Sigmoid colon (tissue), 6 donors: ENCODE measurements at regions not wholly inside any gene's neighbourhood (a gene's known extent, or its start where the extent isn't known, plus 50 kb on each side); places are given as distances from the start of the nearest gene placed in this dataset.

ENCODE experiments used
- DNase-seq: peaks from one replicate; pipeline ENCODE4 v3.0.0-alpha.2; 2019
- H3K27ac ChIP-seq, 4 donors: fragments of 200-600 bp; sonication (generic); one replicate each; pipeline ENCODE4 v1.5.1; 2016 to 2019; ENCODE audit warnings: mild to moderate bottlenecking in 1 of 4
- H3K27me3 ChIP-seq, 3 donors: fragments of 200-600 bp; sonication (generic); one replicate each; pipeline ENCODE4 v1.5.1; 2019; ENCODE audit warnings: mild to moderate bottlenecking in 1 of 3
- H3K36me3 ChIP-seq, 4 donors: fragments of 200-600 bp; sonication (generic); one replicate each; pipeline ENCODE4 v1.5.1; 2016 to 2019
- H3K4me1 ChIP-seq, 4 donors: fragments of 200-600 bp; sonication (generic); one replicate each; pipeline ENCODE4 v1.5.1; 2017 to 2019
- H3K4me3 ChIP-seq, 4 donors: fragments of 200-600 bp; sonication (generic); one replicate each; pipeline ENCODE4 v1.5.1; 2017 to 2019; ENCODE audit warnings: mild to moderate bottlenecking in 2 of 4, moderate library complexity in 1 of 4
- H3K9me3 ChIP-seq, 4 donors: fragments of 200-600 bp in 3 of 4; sonication (generic) in 3 of 4; one replicate each; pipeline versions ENCODE4 v1.5.1 to v1.6.1; 2013 to 2019
- CTCF ChIP-seq, 4 experiments: fragments of 450-650 bp in 3 of 4; fragments of 200-600 bp in 1 of 4; IDR thresholded peaks; one replicate each; pipeline ENCODE4 v1.5.1; 2016 to 2019; ENCODE audit warnings: antibody characterized with exemption in 4 of 4, mild to moderate bottlenecking in 3 of 4, moderate library complexity in 2 of 4
- EP300 ChIP-seq, 4 donors: sonication (generic); formaldehyde crosslinking; IDR thresholded peaks; one replicate each; pipeline ENCODE4 v1.6.1; 2017; ENCODE audit warnings: antibody characterized with exemption in 4 of 4
- POLR2A ChIP-seq, 2 donors: fragments of 450-650 bp; IDR thresholded peaks; one replicate each; pipeline ENCODE4 v1.6.1; 2016; ENCODE audit warnings: antibody characterized with exemption in 2 of 2, mild to moderate bottlenecking in 2 of 2, moderate library complexity in 2 of 2
- POLR2AphosphoS5 ChIP-seq, 4 donors: sonication (generic); formaldehyde crosslinking; IDR thresholded peaks; one replicate each; pipeline ENCODE4 v1.6.1; 2017; ENCODE audit warnings: antibody characterized with exemption in 4 of 4
- WGBS, 2 donors: extraction: QIAGEN DNeasy Blood & Tissue Kit; methylation state at CpG; one replicate each; pipeline ENCODE4 v1.1.7; 2013; 5-methylcytosine and 5-hydroxymethylcytosine counted together
- intact Hi-C: fragments of 100-400 bp; cut with DNase I; formaldehyde crosslinking; loops from one replicate; pipeline ENCODE4 v1.15.1; 2023
- donor health status: healthy with polysubstance abuse.
- donor health status: healthy.

- Histone ChIP-seq H3K27ac (no peak overlapping the region), H3K36me3 (no peaks in the 10 kb centered on the region), H3K4me3 (no peak overlapping the region), H3K4me1 (no peaks in the 10 kb centered on the region), H3K9me3 (no peaks in the 10 kb centered on the region), H3K27me3 (no peaks in the 10 kb centered on the region)
- intact Hi-C loops, result no loop called here
- WGBS, 2 donors, result 57 to 61% methylated on average over 4 of the region's 4 CpGs
- no peak for DNase-seq
- TF ChIP-seq POLR2A (IDR thresholded peaks at IDR 0.05), result no peak
- TF ChIP-seq CTCF (IDR thresholded peaks at IDR 0.05), result no peak
- no peak for TF ChIP-seq EP300 (IDR thresholded peaks at IDR 0.05)
- TF ChIP-seq POLR2AphosphoS5 (IDR thresholded peaks at IDR 0.05), result no peak
These were observed 984.0 kb upstream of the TENM3 start for GRCh38 chr4:181259081-181259709.

- Histone ChIP-seq H3K4me3 (no peak overlapping the region), H3K36me3 (no peaks in the 10 kb centered on the region), H3K27me3 (no peaks in the 10 kb centered on the region), H3K4me1 (no peaks in the 10 kb centered on the region), H3K27ac (no peak overlapping the region), H3K9me3 (no peaks in the 10 kb centered on the region)
- DNase-seq, result no peak
- TF ChIP-seq POLR2AphosphoS5 (IDR thresholded peaks at IDR 0.05), result no peak
- no peak for TF ChIP-seq EP300 (IDR thresholded peaks at IDR 0.05)
- no peak for TF ChIP-seq POLR2A (IDR thresholded peaks at IDR 0.05)
- TF ChIP-seq CTCF (IDR thresholded peaks at IDR 0.05), result no peak
- intact Hi-C loops, result no loop called here
- WGBS, 2 donors, result 19 to 21% methylated on average over 5 of the region's 5 CpGs
These were observed 981.9 kb upstream of the TENM3 start for GRCh38 chr4:181261279-181261678.

GRCh38 chr4:181264893-181265292 is 978.3 kb upstream of the TENM3 start:
- Histone ChIP-seq H3K4me1 (no peaks in the 10 kb centered on the region), H3K9me3 (no peaks in the 10 kb centered on the region), H3K27me3 (no peaks in the 10 kb centered on the region), H3K36me3 (no peaks in the 10 kb centered on the region), H3K4me3 (no peak overlapping the region), H3K27ac (no peak overlapping the region)
- intact Hi-C loops, result no loop called here
- TF ChIP-seq CTCF (IDR thresholded peaks at IDR 0.05), result no peak
- TF ChIP-seq POLR2AphosphoS5 (IDR thresholded peaks at IDR 0.05), result no peak
- no peak for TF ChIP-seq POLR2A (IDR thresholded peaks at IDR 0.05)
- TF ChIP-seq EP300 (IDR thresholded peaks at IDR 0.05), result no peak
- no peak for DNase-seq
- WGBS, 2 donors, result 27 to 45% methylated on average over 9 of the region's 9 CpGs

GRCh38 chr4:181265370-181265769 is 977.8 kb upstream of the TENM3 start:
- Histone ChIP-seq H3K4me1 (no peaks in the 10 kb centered on the region), H3K4me3 (no peak overlapping the region), H3K27me3 (no peaks in the 10 kb centered on the region), H3K9me3 (no peaks in the 10 kb centered on the region), H3K36me3 (no peaks in the 10 kb centered on the region), H3K27ac (no peak overlapping the region)
- DNase-seq, result no peak
- TF ChIP-seq POLR2AphosphoS5 (IDR thresholded peaks at IDR 0.05) (no peak), EP300 (IDR thresholded peaks at IDR 0.05) (no peak), CTCF (IDR thresholded peaks at IDR 0.05) (no peak), POLR2A (IDR thresholded peaks at IDR 0.05) (no peak)
- 63 to 73% methylated on average over 4 of the region's 4 CpGs for WGBS, 2 donors
- intact Hi-C loops, result no loop called here

GRCh38 chr4:181271116-181271640 is 972.0 kb upstream of the TENM3 start:
- intact Hi-C loops, result no loop called here

More at GRCh38 chr4:181271116-181271640, 972.0 kb upstream of the TENM3 start:
- no peaks in the 10 kb centered on the region for H3K9me3 ChIP-seq
- 77 to 90% methylated on average over 9 of the region's 9 CpGs for WGBS, 2 donors
- TF ChIP-seq CTCF (IDR thresholded peaks at IDR 0.05) (no peak), POLR2A (IDR thresholded peaks at IDR 0.05) (no peak), EP300 (IDR thresholded peaks at IDR 0.05) (no peak), POLR2AphosphoS5 (IDR thresholded peaks at IDR 0.05) (no peak)
- no peaks in the 10 kb centered on the region for H3K27me3 ChIP-seq
- no peaks in the 10 kb centered on the region for H3K36me3 ChIP-seq
- H3K4me1 ChIP-seq, result no peaks in the 10 kb centered on the region
- no peak overlapping the region for H3K4me3 ChIP-seq
- no peak overlapping the region for H3K27ac ChIP-seq
- DNase-seq, result no peak
